Osteoblast (primary cell): ENCODE measurements at regions not wholly inside any gene's neighbourhood (a gene's known extent, or its start where the extent isn't known, plus 50 kb on each side); places are given as distances from the start of the nearest gene placed in this dataset.

Experiments used
- DNase-seq: peaks from one replicate; pipeline ENCODE4 v3.0.0; 2011; ENCODE audit warnings: low spot score, mixed read lengths; ENCODE audit not compliant: insufficient read length; ENCODE audit errors: missing footprints
- H2AFZ ChIP-seq: 2 replicates; pipeline ENCODE4 v1.6.0; 2011; ENCODE audit warnings: mild to moderate bottlenecking, low read length
- H3K27ac ChIP-seq: 2 replicates; pipeline ENCODE4 v1.5.1; 2011; ENCODE audit warnings: mild to moderate bottlenecking, low read depth, low read length, moderate library complexity
- H3K27me3 ChIP-seq: 2 replicates; pipeline ENCODE4 v1.6.0; 2012; ENCODE audit warnings: mild to moderate bottlenecking, control low read depth, inconsistent platforms, low read length, moderate library complexity; ENCODE audit not compliant: insufficient read depth
- H3K36me3 ChIP-seq: 2 replicates; pipeline ENCODE4 v1.5.1; 2011; ENCODE audit warnings: mild to moderate bottlenecking, low read length, control low read depth, moderate library complexity; ENCODE audit not compliant: insufficient read depth
- H3K4me1 ChIP-seq: 2 replicates; pipeline ENCODE4 v1.5.1; 2011; ENCODE audit warnings: mild to moderate bottlenecking, low read length, control low read depth, moderate library complexity; ENCODE audit not compliant: insufficient read depth
- H3K4me2 ChIP-seq: 2 replicates; pipeline ENCODE4 v1.6.0; 2011; ENCODE audit warnings: mild to moderate bottlenecking, low read length; ENCODE audit not compliant: insufficient read depth
- H3K4me3 ChIP-seq: fragments of 200-600 bp; sonication (generic); 3 replicates; pipeline ENCODE4 v1.5.1; 2012; ENCODE audit warnings: mild to moderate bottlenecking, low read length, inconsistent platforms; ENCODE audit not compliant: insufficient read depth
- H3K79me2 ChIP-seq: 2 replicates; pipeline ENCODE4 v1.6.0; 2012; ENCODE audit warnings: mild to moderate bottlenecking, low read length, control low read depth, inconsistent platforms; ENCODE audit not compliant: insufficient read depth
- H3K9me3 ChIP-seq: 2 replicates; pipeline ENCODE4 v1.5.1; 2011; ENCODE audit warnings: low read depth, low read length, control low read depth
- H4K20me1 ChIP-seq: 2 replicates; pipeline ENCODE4 v1.6.0; 2012; ENCODE audit warnings: mild to moderate bottlenecking, low read length, control low read depth; ENCODE audit not compliant: insufficient read depth
- TF ChIP-seq, protein P1 (sequence below): IDR thresholded peaks from 2 replicates; pipeline ENCODE4 v1.5.1; 2011; ENCODE audit warnings: mild to moderate bottlenecking, low read depth, low read length, moderate library complexity; ENCODE audit errors: extremely low read depth

DNA sequence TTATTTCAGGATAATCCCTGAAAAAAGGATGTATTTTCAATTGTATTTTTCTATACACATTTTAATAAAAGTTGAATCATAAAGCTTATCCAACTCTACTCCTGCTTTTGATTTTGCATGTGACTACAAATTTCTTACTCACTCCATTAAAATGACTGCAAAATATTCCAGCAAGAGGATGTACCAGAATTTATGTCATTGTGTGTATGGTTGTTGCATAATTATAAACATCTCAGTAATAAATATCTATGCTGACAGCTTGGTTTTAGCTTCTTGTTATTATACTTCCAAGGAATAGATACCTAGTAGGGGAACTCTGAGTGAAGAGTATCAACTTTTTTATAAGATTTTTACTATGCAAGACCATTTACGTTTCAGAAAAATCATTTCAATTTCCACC is 463.2 kb upstream of the RUNX1 start:
- no peak overlapping the region for H3K4me2 ChIP-seq

DNA sequence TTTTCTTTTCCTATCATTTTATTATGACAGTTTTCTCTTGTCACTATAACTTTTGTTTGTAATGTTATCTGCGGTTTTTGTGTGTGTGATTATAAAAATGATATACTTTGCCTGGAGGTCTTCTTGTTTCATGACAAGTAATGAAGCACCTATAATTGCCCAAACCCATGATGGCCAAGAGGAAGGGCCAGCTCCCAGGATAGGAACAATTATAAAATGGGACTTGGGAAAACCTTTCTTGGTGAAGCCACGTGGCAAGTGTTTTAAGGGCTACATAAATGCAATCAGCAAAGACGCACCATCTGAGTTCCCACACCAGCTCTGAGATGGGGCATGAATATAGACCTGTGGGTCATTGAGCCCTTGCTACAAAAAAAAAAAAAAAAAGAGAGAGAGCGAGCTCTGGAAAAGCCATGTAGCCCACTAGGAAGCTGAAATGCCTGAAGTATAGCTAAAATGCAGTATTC is 462.6 kb upstream of the RUNX1 start:
- no peaks in the 10 kb centered on the region for H3K36me3 ChIP-seq
- no peaks in the 10 kb centered on the region for H4K20me1 ChIP-seq
- H3K4me2 ChIP-seq = peak overlapping the region; percentile 40
- peak overlapping the region; percentile 5 for H2AFZ ChIP-seq
- no peaks in the 10 kb centered on the region for H3K9me3 ChIP-seq
- no peaks in the 10 kb centered on the region for H3K27me3 ChIP-seq
- DNase-seq = peak; percentile 83
- TF ChIP-seq, protein P1, sequence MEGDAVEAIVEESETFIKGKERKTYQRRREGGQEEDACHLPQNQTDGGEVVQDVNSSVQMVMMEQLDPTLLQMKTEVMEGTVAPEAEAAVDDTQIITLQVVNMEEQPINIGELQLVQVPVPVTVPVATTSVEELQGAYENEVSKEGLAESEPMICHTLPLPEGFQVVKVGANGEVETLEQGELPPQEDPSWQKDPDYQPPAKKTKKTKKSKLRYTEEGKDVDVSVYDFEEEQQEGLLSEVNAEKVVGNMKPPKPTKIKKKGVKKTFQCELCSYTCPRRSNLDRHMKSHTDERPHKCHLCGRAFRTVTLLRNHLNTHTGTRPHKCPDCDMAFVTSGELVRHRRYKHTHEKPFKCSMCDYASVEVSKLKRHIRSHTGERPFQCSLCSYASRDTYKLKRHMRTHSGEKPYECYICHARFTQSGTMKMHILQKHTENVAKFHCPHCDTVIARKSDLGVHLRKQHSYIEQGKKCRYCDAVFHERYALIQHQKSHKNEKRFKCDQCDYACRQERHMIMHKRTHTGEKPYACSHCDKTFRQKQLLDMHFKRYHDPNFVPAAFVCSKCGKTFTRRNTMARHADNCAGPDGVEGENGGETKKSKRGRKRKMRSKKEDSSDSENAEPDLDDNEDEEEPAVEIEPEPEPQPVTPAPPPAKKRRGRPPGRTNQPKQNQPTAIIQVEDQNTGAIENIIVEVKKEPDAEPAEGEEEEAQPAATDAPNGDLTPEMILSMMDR = no peak
- no peak overlapping the region for H3K4me3 ChIP-seq
- H3K79me2 ChIP-seq = no peaks in the 10 kb centered on the region
- H3K4me1 ChIP-seq = peaks cover 12% of the 10 kb centered on the region
- peak overlapping the region; percentile 72 for H3K27ac ChIP-seq

More for the DNA sequence above, 463.2 kb upstream of the RUNX1 start:
- peak; percentile 34 for DNase-seq
- peak overlapping the region; percentile 72 for H3K27ac ChIP-seq
- H2AFZ ChIP-seq = no peak overlapping the region
- no peaks in the 10 kb centered on the region for H3K27me3 ChIP-seq
- TF ChIP-seq, protein P1 = no peak
- H3K36me3 ChIP-seq = no peaks in the 10 kb centered on the region
- H3K79me2 ChIP-seq = no peaks in the 10 kb centered on the region
- H3K9me3 ChIP-seq = no peaks in the 10 kb centered on the region
- peaks cover 12% of the 10 kb centered on the region for H3K4me1 ChIP-seq
- H3K4me3 ChIP-seq = no peak overlapping the region
- no peaks in the 10 kb centered on the region for H4K20me1 ChIP-seq

DNA sequence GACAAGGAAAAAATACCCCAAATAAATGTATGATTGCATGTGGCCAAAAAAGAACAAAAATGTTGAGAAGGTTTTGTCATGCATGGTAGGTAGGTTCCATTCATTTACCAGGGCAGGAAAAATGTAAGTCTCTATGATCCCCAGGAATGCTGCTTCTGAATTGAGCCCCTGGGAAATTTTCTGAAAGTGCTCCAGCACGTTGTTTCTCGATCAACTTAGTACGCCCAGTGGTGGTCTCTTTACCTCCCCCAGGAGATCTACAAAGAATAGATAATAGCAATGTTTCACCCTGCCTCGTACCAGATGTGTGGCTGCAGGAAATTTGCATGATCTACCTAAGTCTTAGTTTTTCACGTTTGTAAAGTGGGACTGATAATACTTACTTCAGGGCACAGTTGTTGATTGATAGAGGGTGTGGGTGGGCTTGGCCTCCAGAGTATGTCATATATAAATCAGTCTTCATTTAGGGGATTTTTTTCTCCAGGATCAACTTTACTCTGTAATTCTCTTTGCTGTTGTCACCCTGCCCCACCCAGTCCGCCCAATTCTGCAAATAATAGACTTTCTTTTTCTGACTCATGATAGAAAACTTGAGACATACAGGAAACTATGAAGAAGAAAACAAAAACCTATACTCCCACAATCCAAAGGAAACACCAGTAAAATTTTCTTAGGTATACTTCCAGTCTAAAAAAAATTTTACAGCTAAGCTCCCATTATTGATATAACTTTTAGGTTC is 462.0 kb upstream of the RUNX1 start:
- H3K4me3 ChIP-seq = no peak overlapping the region
- H3K4me2 ChIP-seq = peak overlapping the region; percentile 40
- TF ChIP-seq, protein P1 = no peak
- DNase-seq = peak; percentile 65
- peaks cover 12% of the 10 kb centered on the region for H3K4me1 ChIP-seq
- no peaks in the 10 kb centered on the region for H3K36me3 ChIP-seq
- H3K27ac ChIP-seq = peak overlapping the region; percentile 72
- no peaks in the 10 kb centered on the region for H4K20me1 ChIP-seq
- H2AFZ ChIP-seq = no peak overlapping the region
- H3K9me3 ChIP-seq = no peaks in the 10 kb centered on the region
- no peaks in the 10 kb centered on the region for H3K79me2 ChIP-seq
- H3K27me3 ChIP-seq = no peaks in the 10 kb centered on the region

DNA sequence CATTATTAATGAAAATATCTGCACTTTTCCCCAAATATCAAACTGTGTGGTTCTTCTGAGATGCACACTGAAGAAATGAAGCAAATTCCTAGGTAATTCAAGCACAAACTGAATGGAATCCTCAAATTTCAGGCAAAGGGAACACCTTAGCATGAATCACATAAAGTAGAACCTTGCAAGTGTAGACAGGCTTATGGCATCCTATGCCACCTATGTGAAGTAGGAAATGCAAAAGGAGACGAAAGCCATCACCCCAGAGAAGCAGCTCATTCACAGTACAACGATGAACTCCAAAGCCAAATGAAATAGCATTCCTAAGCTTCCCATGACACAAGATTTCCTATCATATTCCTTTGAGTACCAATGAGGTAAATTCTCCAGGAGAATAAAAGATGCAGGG is 461.2 kb upstream of the RUNX1 start:
- no peaks in the 10 kb centered on the region for H3K27me3 ChIP-seq
- no peaks in the 10 kb centered on the region for H3K36me3 ChIP-seq
- H3K9me3 ChIP-seq = no peaks in the 10 kb centered on the region
- H3K27ac ChIP-seq = no peak overlapping the region
- peaks cover 12% of the 10 kb centered on the region for H3K4me1 ChIP-seq
- no peak overlapping the region for H2AFZ ChIP-seq
- H4K20me1 ChIP-seq = no peaks in the 10 kb centered on the region
- TF ChIP-seq, protein P1 = no peak
- DNase-seq = no peak
- no peaks in the 10 kb centered on the region for H3K79me2 ChIP-seq
- H3K4me3 ChIP-seq = no peak overlapping the region
- H3K4me2 ChIP-seq = no peak overlapping the region
